ENCODE measurements at regions not wholly inside any gene's neighbourhood (a gene's known extent, or its start where the extent isn't known, plus 50 kb on each side); places are given as distances from the start of the nearest gene placed in this dataset.
"Not testable (repeated sequence)": the region's sequence is repeated elsewhere in the genome, so short reads cannot be mapped to it uniquely, and the experiment has no call there.

- not testable (repeated sequence) for DNase-seq (ENCODE audit: low read depth in 2 of 2)
Measured at GRCh38 chr14:105917136-105917932, 391.0 kb downstream of the TMEM121 start.

- no peak for DNase-seq (ENCODE audit: low read depth in 2 of 2)
Measured at GRCh38 chr14:105917933-105918436, 391.6 kb downstream of the TMEM121 start.

- DNase-seq (ENCODE audit: low read depth in 2 of 2) = no peak
Measured at GRCh38 chr14:105918496-105919262, 392.3 kb downstream of the TMEM121 start.

GRCh38 chr14:105919458-105920150, 393.2 kb downstream of the TMEM121 start:
- no peak for DNase-seq (ENCODE audit: low read depth in 2 of 2)

GRCh38 chr14:105920151-105920700, 393.8 kb downstream of the TMEM121 start:
- DNase-seq (ENCODE audit: low read depth in 2 of 2) = not testable (repeated sequence)

GRCh38 chr14:105920803-105921755, 394.7 kb downstream of the TMEM121 start:
- not testable (repeated sequence) for DNase-seq (ENCODE audit: low read depth in 2 of 2)

- DNase-seq (ENCODE audit: low read depth in 2 of 2) = not testable (repeated sequence)
Measured at GRCh38 chr14:105921781-105922180, 395.4 kb downstream of the TMEM121 start.

- not testable (repeated sequence) for DNase-seq (ENCODE audit: low read depth in 2 of 2)
Measured at GRCh38 chr14:105923520-105924191, 397.3 kb downstream of the TMEM121 start.

GRCh38 chr14:105924951-105925591, 398.7 kb downstream of the TMEM121 start:
- DNase-seq (ENCODE audit: low read depth in 2 of 2) = no peak

- DNase-seq (ENCODE audit: low read depth in 2 of 2) = no peak
Measured at GRCh38 chr14:105925615-105926372, 399.4 kb downstream of the TMEM121 start.

GRCh38 chr14:105926373-105927095, 400.2 kb downstream of the TMEM121 start:
- no peak for DNase-seq (ENCODE audit: low read depth in 2 of 2)

GRCh38 chr14:105927096-105928060, 401.0 kb downstream of the TMEM121 start:
- DNase-seq (ENCODE audit: low read depth in 2 of 2) = no peak

GRCh38 chr14:105928171-105929111, 402.1 kb downstream of the TMEM121 start:
- not testable (repeated sequence) for DNase-seq (ENCODE audit: low read depth in 2 of 2)

GRCh38 chr14:105929327-105930081, 403.1 kb downstream of the TMEM121 start:
- no peak for DNase-seq (ENCODE audit: low read depth in 2 of 2)

GRCh38 chr14:105930572-105930971, 404.2 kb downstream of the TMEM121 start:
- no peak for DNase-seq (ENCODE audit: low read depth in 2 of 2)
